ENCODE measurements at regions not wholly inside any gene's neighbourhood (a gene's known extent, or its start where the extent isn't known, plus 50 kb on each side); places are given as distances from the start of the nearest gene placed in this dataset.
"Not testable (repeated sequence)": the region's sequence is repeated elsewhere in the genome, so short reads cannot be mapped to it uniquely, and the experiment has no call there.

- no peaks in the 10 kb centered on the region for H3K9me3 ChIP-seq (ENCODE audit: low read length)
- no peaks in the 10 kb centered on the region for H3K9me2 ChIP-seq (ENCODE audit: insufficient read depth, low read length)
- intact Hi-C loops (cut with micrococcal nuclease; ENCODE audit: unreplicated experiment): no loop called here
- H4K20me1 ChIP-seq (ENCODE audit: insufficient read depth, low read length): no peaks in the 10 kb centered on the region
- TF ChIP-seq EZH2phosphoT487 (IDR thresholded peaks at IDR 0.05; ENCODE audit: borderline replicate concordance, low read depth, low read length) (no peak), CTCF (conservative IDR thresholded peaks at IDR 0.05; ENCODE audit: low read length) (no peak)
- no TSS peak for BruUV-seq (replicated peaks)
- POLR2A ChIA-PET: interaction anchor here (0.6 kb wide), 1 partner anchor 219 kb away, joined by 3 read pairs; no protein-coding TSS in a partner anchor
- CTCF ChIA-PET (ENCODE audit: unreplicated experiment): no interaction called here
- no peaks in the 10 kb centered on the region for H3K79me2 ChIP-seq (ENCODE audit: insufficient read depth, low read depth, low read length)
- no peaks in the 10 kb centered on the region for H3K36me3 ChIP-seq (ENCODE audit: insufficient read depth, low read length)
- DNase-seq (ENCODE audit: low spot score): no peak
- H3K4me2 ChIP-seq (ENCODE audit: low read length): no peak overlapping the region
- no peak overlapping the region for H3K27ac ChIP-seq (ENCODE audit: low read depth, low read length, poor library complexity, severe bottlenecking)
- no peak overlapping the region for H2AFZ ChIP-seq (ENCODE audit: low read length)
- peaks cover 1% of the 10 kb centered on the region for H3K4me1 ChIP-seq (ENCODE audit: insufficient read depth, low read length, poor library complexity, severe bottlenecking)
- no peak overlapping the region for H3K4me3 ChIP-seq (ENCODE audit: low read depth, low read length, poor library complexity, severe bottlenecking)
These were observed 59.7 kb upstream of the MEX3C start for GRCh38 chr18:51257150-51257549.

DNA sequence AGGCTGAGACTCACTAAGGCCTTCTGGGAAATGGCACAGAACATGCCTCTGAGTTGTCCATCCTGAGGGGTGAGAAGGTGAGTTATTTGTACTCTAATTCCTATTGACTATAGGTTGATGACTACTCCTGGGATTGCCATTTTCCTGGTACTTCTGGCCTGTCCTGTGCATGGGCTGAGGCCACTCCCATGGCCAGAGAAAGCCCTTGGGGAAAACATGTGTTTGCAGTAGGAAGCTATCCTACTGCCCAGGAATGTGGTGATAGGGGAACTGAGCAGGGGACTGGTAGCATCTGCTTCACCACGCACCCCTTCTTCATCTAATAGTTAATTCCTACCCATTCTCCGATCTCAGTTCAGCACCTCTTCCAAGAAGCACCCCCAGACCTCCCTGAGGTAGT is 62.6 kb upstream of the MEX3C start:
- ChIA-PET POLR2A (no interaction called here), CTCF (ENCODE audit: unreplicated experiment) (no interaction called here)
- H3K4me3 ChIP-seq (ENCODE audit: low read depth, low read length, poor library complexity, severe bottlenecking): no peak overlapping the region
- no peaks in the 10 kb centered on the region for H3K79me2 ChIP-seq (ENCODE audit: insufficient read depth, low read depth, low read length)
- H4K20me1 ChIP-seq (ENCODE audit: insufficient read depth, low read length): no peaks in the 10 kb centered on the region
- H3K9me2 ChIP-seq (ENCODE audit: insufficient read depth, low read length): no peaks in the 10 kb centered on the region
- H3K27ac ChIP-seq (ENCODE audit: low read depth, low read length, poor library complexity, severe bottlenecking): no peak overlapping the region
- TF ChIP-seq EZH2phosphoT487 (IDR thresholded peaks at IDR 0.05; ENCODE audit: borderline replicate concordance, low read depth, low read length) (no peak), CTCF (conservative IDR thresholded peaks at IDR 0.05; ENCODE audit: low read length) (no peak)
- DNase-seq (ENCODE audit: low spot score): no peak
- H3K36me3 ChIP-seq (ENCODE audit: insufficient read depth, low read length): no peaks in the 10 kb centered on the region
- H2AFZ ChIP-seq (ENCODE audit: low read length): no peak overlapping the region
- no peak overlapping the region for H3K4me2 ChIP-seq (ENCODE audit: low read length)
- BruUV-seq (replicated peaks): no TSS peak
- H3K4me1 ChIP-seq (ENCODE audit: insufficient read depth, low read length, poor library complexity, severe bottlenecking): no peaks in the 10 kb centered on the region
- no peaks in the 10 kb centered on the region for H3K9me3 ChIP-seq (ENCODE audit: low read length)
- intact Hi-C loops (cut with micrococcal nuclease; ENCODE audit: unreplicated experiment): no loop called here

DNA sequence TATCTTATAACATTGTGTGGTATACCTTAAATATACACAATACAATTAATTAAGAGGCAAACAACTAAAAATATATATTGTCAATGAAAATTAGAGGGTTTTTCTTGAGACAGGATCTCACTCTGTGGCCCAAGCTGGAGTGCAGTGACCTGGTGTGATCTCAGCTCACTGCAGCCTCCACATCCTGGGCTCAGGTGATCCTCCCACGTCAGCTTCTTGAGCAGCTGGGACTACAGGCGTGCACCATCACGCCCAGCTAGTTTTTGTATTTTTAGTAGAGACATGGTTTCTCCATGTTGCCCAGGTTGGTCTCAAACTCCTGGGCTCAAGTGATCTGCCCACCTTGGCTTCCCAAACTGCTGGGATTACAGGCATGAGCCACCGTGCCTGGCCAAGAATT is 68.6 kb upstream of the MEX3C start:
- H3K27ac ChIP-seq (ENCODE audit: low read depth, low read length, poor library complexity, severe bottlenecking); H3K4me3 ChIP-seq (ENCODE audit: low read depth, low read length, poor library complexity, severe bottlenecking); H3K36me3 ChIP-seq (ENCODE audit: insufficient read depth, low read length); DNase-seq (ENCODE audit: low spot score); H3K4me1 ChIP-seq (ENCODE audit: insufficient read depth, low read length, poor library complexity, severe bottlenecking); H3K4me2 ChIP-seq (ENCODE audit: low read length); H3K9me2 ChIP-seq (ENCODE audit: insufficient read depth, low read length); CTCF ChIA-PET (ENCODE audit: unreplicated experiment); BruUV-seq (replicated peaks); H3K79me2 ChIP-seq (ENCODE audit: insufficient read depth, low read depth, low read length); intact Hi-C loops (cut with micrococcal nuclease; ENCODE audit: unreplicated experiment); H2AFZ ChIP-seq (ENCODE audit: low read length); H3K9me3 ChIP-seq (ENCODE audit: low read length); H4K20me1 ChIP-seq (ENCODE audit: insufficient read depth, low read length): not testable (repeated sequence)
- POLR2A ChIA-PET: interaction anchor here (1.0 kb wide), 1 partner anchor 64 kb away, joined by 3 read pairs; no protein-coding TSS in a partner anchor

Data from OCI-LY7 (cell line).